Mesodermal cell (in vitro differentiated cells): ENCODE measurements at regions not wholly inside any gene's neighbourhood (a gene's known extent, or its start where the extent isn't known, plus 50 kb on each side); places are given as distances from the start of the nearest gene placed in this dataset.

Source experiments
- H3K27ac ChIP-seq: 2 replicates; pipeline ENCODE4 v1.7.0; 2013; ENCODE audit warnings: mild to moderate bottlenecking, low read depth, low read length, moderate library complexity; ENCODE audit not compliant: severe bottlenecking
- H3K36me3 ChIP-seq: 2 replicates; pipeline ENCODE4 v1.7.1; 2013; ENCODE audit warnings: mild to moderate bottlenecking, low read length, moderate library complexity; ENCODE audit not compliant: control insufficient read depth, insufficient read depth
- H3K4me1 ChIP-seq: one replicate; pipeline ENCODE4 v1.7.1; 2013; ENCODE audit warnings: mild to moderate bottlenecking, low read length; ENCODE audit not compliant: insufficient read depth, control insufficient read depth, poor library complexity, severe bottlenecking
- H3K4me3 ChIP-seq: 2 replicates; pipeline ENCODE4 v1.7.0; 2013; ENCODE audit warnings: low read length, control low read depth, mild to moderate bottlenecking; ENCODE audit not compliant: insufficient read depth, poor library complexity, severe bottlenecking; ENCODE audit errors: extremely low read depth
- H3K9me3 ChIP-seq: 2 replicates; pipeline ENCODE4 v1.7.1; 2013; ENCODE audit warnings: mild to moderate bottlenecking, low read length, moderate library complexity; ENCODE audit not compliant: control insufficient read depth
- WGBS, 2 experiments: methylation state at CpG; one replicate each; pipeline ENCODE4 v1.1.5; 2013; ENCODE audit warnings: missing lambda C conversion rate in 2 of 2; ENCODE audit not compliant: insufficient coverage in 2 of 2; 5-methylcytosine and 5-hydroxymethylcytosine counted together

- Histone ChIP-seq H3K4me3 (no peak overlapping the region), H3K9me3 (no peaks in the 10 kb centered on the region), H3K4me1 (no peaks in the 10 kb centered on the region), H3K36me3 (no peaks in the 10 kb centered on the region), H3K27ac (no peak overlapping the region)
- WGBS, 2 experiments: no CpG with 5 or more reads among the region's 3 CpGs
These were observed 631.6 kb downstream of the HDGFL1 start for GRCh38 chr6:23200946-23201345.

DNA sequence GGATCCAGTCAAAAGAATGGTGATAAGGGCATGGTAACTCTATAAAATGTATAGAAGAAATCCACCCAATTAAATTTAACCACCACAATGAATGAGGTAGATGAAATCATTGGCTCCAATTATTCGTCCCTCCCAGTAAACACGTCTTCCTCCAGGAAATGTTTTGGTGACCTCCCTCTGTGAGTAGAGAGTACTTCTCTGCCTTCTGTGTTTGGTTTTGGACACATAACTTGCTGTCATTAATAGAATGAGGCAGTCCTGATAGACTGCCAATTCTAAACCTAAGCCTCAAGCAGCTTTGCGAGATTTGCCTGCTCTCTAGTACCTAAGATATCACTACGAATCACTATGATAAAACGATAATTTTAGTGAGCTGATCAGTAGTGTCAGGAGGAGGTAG is 632.8 kb downstream of the HDGFL1 start:
- no peak overlapping the region for H3K4me3 ChIP-seq
- WGBS, 2 experiments: 86% methylated on average over 2 of the region's 5 CpGs; no CpG with 5 or more reads in 1 of the 2 experiments
- no peaks in the 10 kb centered on the region for H3K36me3 ChIP-seq
- no peak overlapping the region for H3K27ac ChIP-seq
- H3K4me1 ChIP-seq: no peaks in the 10 kb centered on the region
- H3K9me3 ChIP-seq: no peaks in the 10 kb centered on the region

- no CpG with 5 or more reads among the region's 2 CpGs for WGBS, 2 experiments
- no peak overlapping the region for H3K4me3 ChIP-seq
- no peaks in the 10 kb centered on the region for H3K36me3 ChIP-seq
- H3K4me1 ChIP-seq: peaks cover 7% of the 10 kb centered on the region
- no peak overlapping the region for H3K27ac ChIP-seq
- H3K9me3 ChIP-seq: peaks cover 12% of the 10 kb centered on the region
These were observed 643.0 kb downstream of the HDGFL1 start for GRCh38 chr6:23212398-23212797.

DNA sequence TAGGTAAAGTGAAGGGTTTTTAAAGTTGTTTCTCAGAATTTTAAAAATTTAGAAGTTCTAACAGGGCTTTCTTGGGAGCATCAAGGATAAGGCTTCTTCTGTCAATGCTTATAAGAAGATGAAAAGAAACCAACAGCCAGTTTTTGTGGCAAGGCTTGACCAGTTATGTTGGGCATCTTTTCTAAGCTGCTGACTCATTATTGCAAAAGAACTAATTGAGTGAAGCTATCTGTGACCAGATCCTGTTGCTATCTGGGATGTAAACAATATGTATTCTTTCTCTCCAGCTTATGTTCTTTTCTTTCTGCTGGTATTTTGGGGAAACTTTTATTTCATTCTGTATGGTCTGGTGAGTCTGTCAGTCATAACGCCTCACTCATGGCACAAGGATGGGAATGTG is 643.8 kb downstream of the HDGFL1 start:
- Histone ChIP-seq H3K36me3 (no peaks in the 10 kb centered on the region), H3K4me1 (peaks cover 7% of the 10 kb centered on the region), H3K4me3 (no peak overlapping the region), H3K9me3 (peaks cover 4% of the 10 kb centered on the region), H3K27ac (no peak overlapping the region)
- WGBS, 2 experiments: no CpG with 5 or more reads among the region's 1 CpG

- Histone ChIP-seq H3K4me1 (peaks cover 8% of the 10 kb centered on the region), H3K36me3 (no peaks in the 10 kb centered on the region), H3K4me3 (no peak overlapping the region), H3K27ac (no peak overlapping the region), H3K9me3 (no peaks in the 10 kb centered on the region)
These were observed 644.3 kb downstream of the HDGFL1 start for GRCh38 chr6:23213651-23214050.

DNA sequence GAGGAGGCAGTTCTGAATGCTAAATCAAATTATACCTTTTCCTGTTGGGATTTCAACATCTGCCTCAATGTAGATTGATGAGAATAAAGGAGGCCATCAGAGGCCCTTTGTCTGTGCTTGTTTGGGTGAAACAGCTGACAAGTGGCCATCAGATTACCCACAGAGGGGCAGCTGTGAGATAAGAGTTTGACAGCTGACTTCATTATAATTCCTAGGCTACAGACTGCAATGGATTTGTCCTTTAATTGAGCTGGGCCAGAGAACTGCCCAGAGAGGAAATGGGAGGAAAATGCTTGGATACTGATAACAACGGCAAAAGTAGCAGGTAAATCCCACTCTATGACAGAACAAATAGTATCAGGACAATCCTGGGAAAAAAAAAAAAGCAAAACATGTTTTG is 649.4 kb downstream of the HDGFL1 start:
- Histone ChIP-seq H3K9me3 (no peaks in the 10 kb centered on the region), H3K36me3 (no peaks in the 10 kb centered on the region), H3K4me1 (peaks cover 6% of the 10 kb centered on the region), H3K4me3 (no peak overlapping the region), H3K27ac (peak overlapping the region; percentile 23)
- WGBS, 2 experiments: no CpG with 5 or more reads among the region's 1 CpG

DNA sequence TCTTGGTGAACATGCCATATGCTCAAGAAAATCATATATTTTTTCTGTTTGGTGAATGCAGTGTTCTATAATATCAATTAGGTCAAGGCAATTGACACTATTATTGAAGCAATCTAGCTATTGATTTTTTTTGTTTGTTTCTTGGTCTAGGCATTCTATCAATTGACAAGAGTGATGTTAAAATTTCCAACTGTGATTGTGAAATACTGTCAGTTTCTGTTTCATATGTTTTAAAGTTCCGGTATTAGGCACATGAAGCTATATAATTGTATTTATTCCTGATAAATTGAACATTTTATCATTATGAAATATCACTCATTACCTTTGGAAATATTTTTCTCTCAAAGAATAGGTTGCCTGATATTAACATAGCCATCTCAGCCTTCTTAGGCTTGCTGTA is 653.4 kb downstream of the HDGFL1 start:
- Histone ChIP-seq H3K4me1 (peaks cover 4% of the 10 kb centered on the region), H3K36me3 (no peaks in the 10 kb centered on the region), H3K27ac (no peak overlapping the region), H3K4me3 (no peak overlapping the region), H3K9me3 (peaks cover 3% of the 10 kb centered on the region)
- no CpG with 5 or more reads among the region's 1 CpG for WGBS, 2 experiments

DNA sequence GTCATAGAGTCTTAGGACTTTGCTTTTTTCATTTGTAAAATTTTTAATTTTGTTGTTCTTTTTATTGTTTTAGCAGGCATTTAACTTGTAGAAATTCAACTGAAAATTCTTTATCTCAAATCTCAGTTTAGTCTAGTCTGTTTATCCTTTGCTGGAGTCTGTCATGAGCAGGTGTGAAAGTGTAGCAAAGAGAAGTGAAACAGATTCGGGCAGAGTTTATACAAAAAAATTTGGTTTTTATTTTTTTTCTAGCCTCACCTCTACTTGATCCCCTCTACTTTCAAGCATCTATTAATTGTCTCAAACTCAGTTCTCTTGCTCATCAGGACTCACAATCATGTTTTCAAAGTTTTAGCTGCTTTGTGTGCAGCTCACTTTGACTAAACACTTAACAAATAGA is 655.2 kb downstream of the HDGFL1 start:
- Histone ChIP-seq H3K9me3 (peaks cover 3% of the 10 kb centered on the region), H3K4me1 (no peaks in the 10 kb centered on the region), H3K36me3 (no peaks in the 10 kb centered on the region), H3K27ac (no peak overlapping the region), H3K4me3 (no peak overlapping the region)
- 83% methylated on average over 1 of the region's 1 CpG; no CpG with 5 or more reads in 1 of the 2 experiments for WGBS, 2 experiments

GRCh38 chr6:23228439-23229024 is 659.2 kb downstream of the HDGFL1 start:
- H3K36me3 ChIP-seq: no peaks in the 10 kb centered on the region
- no peak overlapping the region for H3K27ac ChIP-seq
- 90 to 92% methylated on average over 6 to 9 of the region's 11 CpGs for WGBS, 2 experiments
- H3K4me1 ChIP-seq: no peaks in the 10 kb centered on the region
- peaks cover 3% of the 10 kb centered on the region for H3K9me3 ChIP-seq
- H3K4me3 ChIP-seq: no peak overlapping the region

DNA sequence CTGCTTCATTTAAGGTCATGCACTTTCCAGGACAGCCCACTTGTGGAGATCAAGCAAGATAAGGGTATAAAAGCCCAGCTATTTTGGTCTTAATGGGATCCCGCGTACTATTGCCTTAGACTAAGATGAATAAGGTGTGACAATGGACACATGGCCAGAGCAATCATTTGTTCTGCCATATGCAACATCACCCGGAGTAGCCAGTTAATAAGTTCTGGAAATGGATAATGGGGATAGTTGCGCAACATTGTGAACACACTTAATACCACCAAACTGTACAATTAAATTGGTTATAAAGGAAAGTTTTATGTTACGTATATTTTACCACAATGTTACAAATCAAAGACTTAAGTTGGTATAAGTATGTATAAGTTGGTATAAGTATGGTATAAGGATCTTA is 674.5 kb downstream of the HDGFL1 start:
- Histone ChIP-seq H3K36me3 (no peaks in the 10 kb centered on the region), H3K9me3 (no peaks in the 10 kb centered on the region), H3K4me3 (no peak overlapping the region), H3K4me1 (no peaks in the 10 kb centered on the region), H3K27ac (no peak overlapping the region)
- 70 to 89% methylated on average over 2 of the region's 5 CpGs for WGBS, 2 experiments

DNA sequence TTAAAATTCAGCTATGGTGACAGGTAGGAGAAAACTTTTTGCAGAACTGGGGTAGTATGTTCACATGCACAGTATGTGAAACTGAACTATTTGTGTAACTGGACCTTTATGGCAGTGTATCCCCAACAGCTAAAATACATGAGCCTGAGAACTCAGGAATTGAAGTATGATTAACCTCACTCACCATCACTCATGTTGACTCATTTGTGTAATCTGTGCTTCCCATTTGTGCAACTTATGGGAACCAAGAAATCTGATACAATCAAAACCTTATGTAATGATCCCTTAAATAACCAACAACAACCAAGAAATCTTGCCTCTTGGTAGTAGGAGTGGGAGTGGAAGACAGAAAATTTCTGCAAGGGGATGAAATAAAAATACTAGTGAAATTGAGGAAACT is 674.9 kb downstream of the HDGFL1 start:
- H3K9me3 ChIP-seq: no peaks in the 10 kb centered on the region
- H3K27ac ChIP-seq: no peak overlapping the region
- no peaks in the 10 kb centered on the region for H3K36me3 ChIP-seq
- H3K4me1 ChIP-seq: no peaks in the 10 kb centered on the region
- no peak overlapping the region for H3K4me3 ChIP-seq

DNA sequence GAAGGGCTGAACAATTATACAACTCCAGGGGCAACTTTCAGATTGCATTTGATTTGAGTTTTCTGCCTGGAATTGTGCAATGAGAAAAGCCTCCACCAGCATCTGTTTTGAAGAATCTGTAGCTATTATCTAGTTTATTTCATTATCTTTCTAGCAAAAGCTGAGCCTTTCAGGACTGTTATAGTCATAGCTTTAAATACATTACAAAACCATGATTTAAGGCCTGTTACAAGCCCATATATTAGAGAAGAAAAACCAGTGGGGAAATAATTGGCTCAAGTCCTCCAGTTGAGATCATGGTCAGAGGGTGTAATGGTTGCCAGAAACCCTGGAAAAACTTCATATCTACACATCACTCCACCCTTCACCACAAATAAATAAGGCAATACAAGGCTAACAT is 676.2 kb downstream of the HDGFL1 start:
- no peaks in the 10 kb centered on the region for H3K36me3 ChIP-seq
- H3K4me1 ChIP-seq: no peaks in the 10 kb centered on the region
- no peak overlapping the region for H3K4me3 ChIP-seq
- H3K27ac ChIP-seq: no peak overlapping the region
- H3K9me3 ChIP-seq: no peaks in the 10 kb centered on the region
